ENCODE measurements at regions not wholly inside any gene's neighbourhood (a gene's known extent, or its start where the extent isn't known, plus 50 kb on each side); places are given as distances from the start of the nearest gene placed in this dataset.
"Not testable (repeated sequence)": the region's sequence is repeated elsewhere in the genome, so short reads cannot be mapped to it uniquely, and the experiment has no call there.

DNA sequence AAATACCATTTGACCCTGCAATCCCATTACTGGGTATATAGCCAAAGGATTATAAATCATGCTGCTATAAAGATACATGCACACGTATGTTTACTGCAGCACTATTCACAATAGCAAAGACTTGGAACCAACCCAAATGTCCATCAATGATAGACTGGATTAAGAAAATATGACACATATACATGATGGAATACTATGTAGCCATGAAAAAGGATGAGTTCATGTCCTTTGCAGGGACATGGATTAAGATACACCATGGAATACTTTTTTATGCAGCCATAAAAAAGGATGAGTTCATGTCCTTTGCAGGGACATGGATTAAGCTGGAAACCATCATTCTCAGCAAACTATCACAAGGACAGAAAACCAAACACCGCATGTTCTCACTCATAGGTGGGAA lies 226.8 kb upstream of the CTNND2 start:
- H2BK120ac ChIP-seq (ENCODE audit: insufficient read depth, low read length, poor library complexity); H3K79me1 ChIP-seq (ENCODE audit: low read length); H3K18ac ChIP-seq (ENCODE audit: low read length); H4K12ac ChIP-seq (ENCODE audit: low read depth, low read length); H3K4me2 ChIP-seq (ENCODE audit: low read length); H3K79me2 ChIP-seq (ENCODE audit: control insufficient read depth, insufficient read depth, low read length, poor library complexity); H3K4ac ChIP-seq (ENCODE audit: low read depth, low read length); H2BK12ac ChIP-seq (ENCODE audit: low read length); H2AK5ac ChIP-seq (ENCODE audit: low read length); H3K36me3 ChIP-seq (ENCODE audit: control insufficient read depth in 1 of 2, insufficient read depth in 2 of 2, low read length in 2 of 2); H3K4me3 ChIP-seq (ENCODE audit: low read depth, low read length); H4K91ac ChIP-seq (ENCODE audit: low read depth, low read length); H3K9ac ChIP-seq (ENCODE audit: low read length); H3K14ac ChIP-seq (ENCODE audit: low read length); H2BK5ac ChIP-seq (ENCODE audit: low read depth, low read length, poor library complexity); H3K23ac ChIP-seq (ENCODE audit: low read length); H3K27ac ChIP-seq (ENCODE audit: low read depth, low read length); H3K9me3 ChIP-seq (ENCODE audit: insufficient read depth, low read depth, low read length); H3K27me3 ChIP-seq (ENCODE audit: insufficient read depth, low read length); DNase-seq; H2AFZ ChIP-seq (ENCODE audit: insufficient read depth, low read length, poor library complexity); H4K8ac ChIP-seq (ENCODE audit: low read depth, low read length); H3K4me1 ChIP-seq (ENCODE audit: control insufficient read depth in 1 of 2, insufficient read depth in 2 of 2, low read length in 2 of 2): not testable (repeated sequence)
- WGBS (ENCODE audit: extremely low coverage, insufficient coverage, insufficient read length): no CpG with 5 or more reads among the region's 2 CpGs

DNA sequence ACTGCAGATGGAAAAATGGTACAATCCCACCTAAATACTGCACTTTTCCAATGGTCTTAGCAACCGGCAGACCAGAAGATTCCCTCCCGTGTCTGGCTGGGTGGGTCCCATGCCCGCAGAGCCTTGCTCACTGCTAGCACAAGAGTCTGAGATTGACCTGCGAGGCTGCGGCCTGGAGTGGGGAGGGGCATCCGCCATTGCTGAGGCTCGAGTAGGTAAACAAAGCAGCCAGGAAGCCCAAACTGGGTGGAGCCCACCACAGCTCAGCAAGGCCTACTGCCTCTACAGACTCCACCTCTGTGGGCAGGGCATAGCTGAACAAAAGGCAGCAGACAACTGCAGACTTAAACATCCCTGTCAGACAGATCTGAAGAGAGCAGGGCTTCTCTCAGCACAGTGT lies 221.6 kb upstream of the CTNND2 start:
- H3K9ac ChIP-seq (ENCODE audit: low read length): no peak overlapping the region
- H3K4me3 ChIP-seq (ENCODE audit: low read depth, low read length): no peak overlapping the region
- H3K27me3 ChIP-seq (ENCODE audit: insufficient read depth, low read length): no peaks in the 10 kb centered on the region
- H3K27ac ChIP-seq (ENCODE audit: low read depth, low read length): no peak overlapping the region
- DNase-seq: no peak
- no peak overlapping the region for H3K4ac ChIP-seq (ENCODE audit: low read depth, low read length)
- H3K18ac ChIP-seq (ENCODE audit: low read length): no peak overlapping the region
- no peak overlapping the region for H2AFZ ChIP-seq (ENCODE audit: insufficient read depth, low read length, poor library complexity)
- no peaks in the 10 kb centered on the region for H3K79me1 ChIP-seq (ENCODE audit: low read length)
- no peaks in the 10 kb centered on the region for H3K9me3 ChIP-seq (ENCODE audit: insufficient read depth, low read depth, low read length)
- no peak overlapping the region for H2BK120ac ChIP-seq (ENCODE audit: insufficient read depth, low read length, poor library complexity)
- no peak overlapping the region for H2BK12ac ChIP-seq (ENCODE audit: low read length)
- H4K8ac ChIP-seq (ENCODE audit: low read depth, low read length): no peak overlapping the region
- no peak overlapping the region for H3K14ac ChIP-seq (ENCODE audit: low read length)
- no peak overlapping the region for H3K4me2 ChIP-seq (ENCODE audit: low read length)
- H4K12ac ChIP-seq (ENCODE audit: low read depth, low read length): no peak overlapping the region
- H2AK5ac ChIP-seq (ENCODE audit: low read length): no peak overlapping the region
- no peaks in the 10 kb centered on the region for H3K36me3 ChIP-seq (ENCODE audit: control insufficient read depth in 1 of 2, insufficient read depth in 2 of 2, low read length in 2 of 2)
- H3K23ac ChIP-seq (ENCODE audit: low read length): no peak overlapping the region
- H4K91ac ChIP-seq (ENCODE audit: low read depth, low read length): no peak overlapping the region
- no CpG with 5 or more reads among the region's 7 CpGs for WGBS (ENCODE audit: extremely low coverage, insufficient coverage, insufficient read length)
- no peaks in the 10 kb centered on the region for H3K4me1 ChIP-seq (ENCODE audit: control insufficient read depth in 1 of 2, insufficient read depth in 2 of 2, low read length in 2 of 2)
- no peak overlapping the region for H2BK5ac ChIP-seq (ENCODE audit: low read depth, low read length, poor library complexity)
- no peaks in the 10 kb centered on the region for H3K79me2 ChIP-seq (ENCODE audit: control insufficient read depth, insufficient read depth, low read length, poor library complexity)

- Histone ChIP-seq H3K36me3 (ENCODE audit: control insufficient read depth in 1 of 2, insufficient read depth in 2 of 2, low read length in 2 of 2) (no peaks in the 10 kb centered on the region), H2AFZ (ENCODE audit: insufficient read depth, low read length, poor library complexity) (no peak overlapping the region), H3K9me3 (ENCODE audit: insufficient read depth, low read depth, low read length) (no peaks in the 10 kb centered on the region), H3K4me3 (ENCODE audit: low read depth, low read length) (no peak overlapping the region), H4K8ac (ENCODE audit: low read depth, low read length) (no peak overlapping the region), H4K91ac (ENCODE audit: low read depth, low read length) (no peak overlapping the region), H3K4ac (ENCODE audit: low read depth, low read length) (no peak overlapping the region), H3K23ac (ENCODE audit: low read length) (no peak overlapping the region), H3K27me3 (ENCODE audit: insufficient read depth, low read length) (no peaks in the 10 kb centered on the region), H2AK5ac (ENCODE audit: low read length) (no peak overlapping the region), H2BK12ac (ENCODE audit: low read length) (no peak overlapping the region), H3K4me1 (ENCODE audit: control insufficient read depth in 1 of 2, insufficient read depth in 2 of 2, low read length in 2 of 2) (no peaks in the 10 kb centered on the region), H3K9ac (ENCODE audit: low read length) (no peak overlapping the region), H3K79me1 (ENCODE audit: low read length) (no peaks in the 10 kb centered on the region), H4K12ac (ENCODE audit: low read depth, low read length) (no peak overlapping the region), H3K4me2 (ENCODE audit: low read length) (no peak overlapping the region), H3K18ac (ENCODE audit: low read length) (no peak overlapping the region), H2BK5ac (ENCODE audit: low read depth, low read length, poor library complexity) (no peak overlapping the region), H3K79me2 (ENCODE audit: control insufficient read depth, insufficient read depth, low read length, poor library complexity) (no peaks in the 10 kb centered on the region), H3K14ac (ENCODE audit: low read length) (no peak overlapping the region), H2BK120ac (ENCODE audit: insufficient read depth, low read length, poor library complexity) (no peak overlapping the region), H3K27ac (ENCODE audit: low read depth, low read length) (no peak overlapping the region)
- DNase-seq: no peak
- WGBS (ENCODE audit: extremely low coverage, insufficient coverage, insufficient read length): no CpG with 5 or more reads among the region's 3 CpGs
These were observed 215.4 kb upstream of the CTNND2 start for GRCh38 chr5:12119657-12120056.

GRCh38 chr5:12114075-12114474 lies 209.8 kb upstream of the CTNND2 start:
- no peaks in the 10 kb centered on the region for H3K9me3 ChIP-seq (ENCODE audit: insufficient read depth, low read depth, low read length)
- H3K27me3 ChIP-seq (ENCODE audit: insufficient read depth, low read length): no peaks in the 10 kb centered on the region
- no peak overlapping the region for H4K12ac ChIP-seq (ENCODE audit: low read depth, low read length)
- H3K4me3 ChIP-seq (ENCODE audit: low read depth, low read length): no peak overlapping the region
- no peak overlapping the region for H2BK5ac ChIP-seq (ENCODE audit: low read depth, low read length, poor library complexity)
- WGBS (ENCODE audit: extremely low coverage, insufficient coverage, insufficient read length): no CpG with 5 or more reads among the region's 1 CpG
- H4K8ac ChIP-seq (ENCODE audit: low read depth, low read length): no peak overlapping the region
- no peaks in the 10 kb centered on the region for H3K4me1 ChIP-seq (ENCODE audit: control insufficient read depth in 1 of 2, insufficient read depth in 2 of 2, low read length in 2 of 2)
- no peak overlapping the region for H3K27ac ChIP-seq (ENCODE audit: low read depth, low read length)
- H3K79me2 ChIP-seq (ENCODE audit: control insufficient read depth, insufficient read depth, low read length, poor library complexity): no peaks in the 10 kb centered on the region
- no peak overlapping the region for H2AK5ac ChIP-seq (ENCODE audit: low read length)
- no peak overlapping the region for H2AFZ ChIP-seq (ENCODE audit: insufficient read depth, low read length, poor library complexity)
- no peak overlapping the region for H2BK120ac ChIP-seq (ENCODE audit: insufficient read depth, low read length, poor library complexity)
- no peak overlapping the region for H4K91ac ChIP-seq (ENCODE audit: low read depth, low read length)
- H3K4ac ChIP-seq (ENCODE audit: low read depth, low read length): no peak overlapping the region
- H3K36me3 ChIP-seq (ENCODE audit: control insufficient read depth in 1 of 2, insufficient read depth in 2 of 2, low read length in 2 of 2): no peaks in the 10 kb centered on the region
- no peak overlapping the region for H3K23ac ChIP-seq (ENCODE audit: low read length)
- H3K9ac ChIP-seq (ENCODE audit: low read length): no peak overlapping the region
- H3K14ac ChIP-seq (ENCODE audit: low read length): no peak overlapping the region
- no peak overlapping the region for H3K18ac ChIP-seq (ENCODE audit: low read length)
- no peak overlapping the region for H2BK12ac ChIP-seq (ENCODE audit: low read length)
- H3K79me1 ChIP-seq (ENCODE audit: low read length): no peaks in the 10 kb centered on the region
- no peak overlapping the region for H3K4me2 ChIP-seq (ENCODE audit: low read length)
- DNase-seq: no peak

All from trophoblast cell (in vitro differentiated cells and primary cell).